ENCODE measurements at regions not wholly inside any gene's neighbourhood (a gene's known extent, or its start where the extent isn't known, plus 50 kb on each side); places are given as distances from the start of the nearest gene placed in this dataset.

- POLR2A ChIA-PET = no interaction called here
- ATAC-seq = no peak
- H3K36me3 Mint-ChIP-seq = no peaks in the 10 kb centered on the region
- no peak overlapping the region for H3K4me3 Mint-ChIP-seq
- no peaks in the 10 kb centered on the region for H3K4me1 Mint-ChIP-seq
- DNase-seq = no peak
- peaks cover 6 to 37% (median 16%) of the 10 kb centered on the region in 9 donors for H3K9me3 Mint-ChIP-seq
- H3K27me3 Mint-ChIP-seq = peaks cover 0 to 17% (median 5%) of the 10 kb centered on the region in 5 donors
- H3K27ac Mint-ChIP-seq = no peak overlapping the region
Measured at GRCh38 chr2:122451040-122451439, 695.6 kb downstream of the TSN start.

- Mint-ChIP-seq H3K27me3 (peaks cover 0 to 15% (median 5%) of the 10 kb centered on the region in 5 donors), H3K4me1 (no peaks in the 10 kb centered on the region), H3K4me3 (no peak overlapping the region), H3K27ac (no peak overlapping the region), H3K36me3 (no peaks in the 10 kb centered on the region), H3K9me3 (peaks cover 6 to 34% (median 16%) of the 10 kb centered on the region in 9 donors)
- ATAC-seq = no peak
- no peak for DNase-seq
- POLR2A ChIA-PET = no interaction called here
Measured at GRCh38 chr2:122451697-122452096, 696.2 kb downstream of the TSN start.

GRCh38 chr2:122469147-122469546 is 713.7 kb downstream of the TSN start:
- DNase-seq = no peak
- Mint-ChIP-seq H3K9me3 (peaks cover 0 to 4% (median 0%) of the 10 kb centered on the region in 9 donors), H3K4me1 (no peaks in the 10 kb centered on the region), H3K27me3 (no peaks in the 10 kb centered on the region), H3K27ac (no peak overlapping the region), H3K4me3 (no peak overlapping the region), H3K36me3 (no peaks in the 10 kb centered on the region)
- ATAC-seq = no peak
- POLR2A ChIA-PET = no interaction called here

GRCh38 chr2:122471753-122472152 is 716.3 kb downstream of the TSN start:
- ATAC-seq (no peak), DNase-seq (no peak)
- no peak overlapping the region for H3K4me3 Mint-ChIP-seq
- no peaks in the 10 kb centered on the region for H3K4me1 Mint-ChIP-seq
- no peak overlapping the region for H3K27ac Mint-ChIP-seq
- H3K27me3 Mint-ChIP-seq = no peaks in the 10 kb centered on the region
- POLR2A ChIA-PET = no interaction called here
- no peaks in the 10 kb centered on the region for H3K36me3 Mint-ChIP-seq
- H3K9me3 Mint-ChIP-seq = peaks cover 0 to 4% (median 0%) of the 10 kb centered on the region in 9 donors

- no peak overlapping the region for H3K27ac Mint-ChIP-seq
- POLR2A ChIA-PET = no interaction called here
- H3K27me3 Mint-ChIP-seq = peaks cover 0 to 14% (median 0%) of the 10 kb centered on the region in 5 donors
- no peaks in the 10 kb centered on the region for H3K4me1 Mint-ChIP-seq
- H3K4me3 Mint-ChIP-seq = no peak overlapping the region
- H3K9me3 Mint-ChIP-seq = peaks cover 0 to 10% (median 5%) of the 10 kb centered on the region in 9 donors
- ATAC-seq (no peak), DNase-seq (no peak)
- no peaks in the 10 kb centered on the region for H3K36me3 Mint-ChIP-seq
Measured at GRCh38 chr2:122478117-122478516, 722.7 kb downstream of the TSN start.

GRCh38 chr2:122478771-122479170 is 723.3 kb downstream of the TSN start:
- Mint-ChIP-seq H3K4me3 (no peak overlapping the region), H3K36me3 (no peaks in the 10 kb centered on the region), H3K27ac (no peak overlapping the region), H3K4me1 (no peaks in the 10 kb centered on the region), H3K9me3 (peaks cover 0 to 10% (median 5%) of the 10 kb centered on the region in 9 donors), H3K27me3 (peaks cover 0 to 14% (median 0%) of the 10 kb centered on the region in 5 donors)
- DNase-seq (no peak), ATAC-seq (no peak)
- POLR2A ChIA-PET = no interaction called here

GRCh38 chr2:122480501-122481243 is 725.2 kb downstream of the TSN start:
- POLR2A ChIA-PET = no interaction called here
- H3K36me3 Mint-ChIP-seq = no peaks in the 10 kb centered on the region
- peaks cover 0 to 14% (median 0%) of the 10 kb centered on the region in 5 donors for H3K27me3 Mint-ChIP-seq
- H3K9me3 Mint-ChIP-seq = peaks cover 0 to 10% (median 2%) of the 10 kb centered on the region in 9 donors
- H3K4me1 Mint-ChIP-seq = no peaks in the 10 kb centered on the region
- no peak overlapping the region for H3K27ac Mint-ChIP-seq
- H3K4me3 Mint-ChIP-seq = no peak overlapping the region
- DNase-seq = no peak
- ATAC-seq = no peak

GRCh38 chr2:122481244-122481622 is 725.8 kb downstream of the TSN start:
- DNase-seq = no peak
- H3K4me1 Mint-ChIP-seq = no peaks in the 10 kb centered on the region
- H3K4me3 Mint-ChIP-seq = no peak overlapping the region
- H3K27me3 Mint-ChIP-seq = peaks cover 0 to 14% (median 0%) of the 10 kb centered on the region in 5 donors
- H3K9me3 Mint-ChIP-seq = peaks cover 0 to 10% (median 2%) of the 10 kb centered on the region in 9 donors
- POLR2A ChIA-PET = no interaction called here
- H3K27ac Mint-ChIP-seq = no peak overlapping the region
- no peak for ATAC-seq
- no peaks in the 10 kb centered on the region for H3K36me3 Mint-ChIP-seq

- POLR2A ChIA-PET = no interaction called here
- H3K27ac Mint-ChIP-seq = no peak overlapping the region
- no peaks in the 10 kb centered on the region for H3K4me1 Mint-ChIP-seq
- no peak for DNase-seq
- peaks cover 0 to 10% (median 2%) of the 10 kb centered on the region in 9 donors for H3K9me3 Mint-ChIP-seq
- ATAC-seq = no peak
- H3K36me3 Mint-ChIP-seq = no peaks in the 10 kb centered on the region
- peaks cover 0 to 14% (median 0%) of the 10 kb centered on the region in 5 donors for H3K27me3 Mint-ChIP-seq
- H3K4me3 Mint-ChIP-seq = no peak overlapping the region
Measured at GRCh38 chr2:122481717-122482116, 726.3 kb downstream of the TSN start.

- Mint-ChIP-seq H3K9me3 (peaks cover 0 to 11% (median 1%) of the 10 kb centered on the region in 9 donors), H3K4me1 (no peaks in the 10 kb centered on the region), H3K36me3 (no peaks in the 10 kb centered on the region), H3K4me3 (no peak overlapping the region), H3K27me3 (peaks cover 0 to 15% (median 0%) of the 10 kb centered on the region in 5 donors), H3K27ac (no peak overlapping the region)
- no peak for DNase-seq
- POLR2A ChIA-PET = no interaction called here
- ATAC-seq = no peak
Measured at GRCh38 chr2:122486086-122486485, 730.6 kb downstream of the TSN start.

GRCh38 chr2:122486705-122487415 is 731.4 kb downstream of the TSN start:
- Mint-ChIP-seq H3K36me3 (no peaks in the 10 kb centered on the region), H3K9me3 (peaks cover 0 to 10% (median 1%) of the 10 kb centered on the region in 9 donors), H3K4me3 (no peak overlapping the region), H3K27me3 (peaks cover 0 to 15% (median 0%) of the 10 kb centered on the region in 5 donors), H3K4me1 (no peaks in the 10 kb centered on the region), H3K27ac (no peak overlapping the region)
- DNase-seq = no peak
- POLR2A ChIA-PET = no interaction called here
- ATAC-seq = no peak

- Mint-ChIP-seq H3K4me3 (no peak overlapping the region), H3K4me1 (no peaks in the 10 kb centered on the region), H3K36me3 (no peaks in the 10 kb centered on the region), H3K27ac (no peak overlapping the region), H3K27me3 (peaks cover 0 to 9% (median 0%) of the 10 kb centered on the region in 5 donors), H3K9me3 (peaks cover 0 to 16% (median 1%) of the 10 kb centered on the region in 9 donors)
- DNase-seq (no peak), ATAC-seq (no peak)
- POLR2A ChIA-PET = no interaction called here
Measured at GRCh38 chr2:122491011-122491410, 735.6 kb downstream of the TSN start.

GRCh38 chr2:122500316-122501105 is 745.1 kb downstream of the TSN start:
- Mint-ChIP-seq H3K4me1 (no peaks in the 10 kb centered on the region), H3K36me3 (no peaks in the 10 kb centered on the region), H3K9me3 (peaks cover 0 to 10% (median 0%) of the 10 kb centered on the region in 9 donors), H3K27me3 (peaks cover 0 to 5% (median 0%) of the 10 kb centered on the region in 5 donors), H3K27ac (no peak overlapping the region), H3K4me3 (no peak overlapping the region)
- DNase-seq = no peak
- no peak for ATAC-seq
- POLR2A ChIA-PET = no interaction called here
